Sigmoid colon (tissue), 6 donors: ENCODE measurements at regions not wholly inside any gene's neighbourhood (a gene's known extent, or its start where the extent isn't known, plus 50 kb on each side); places are given as distances from the start of the nearest gene placed in this dataset.
"Not testable (repeated sequence)": the region's sequence is repeated elsewhere in the genome, so short reads cannot be mapped to it uniquely, and the experiment has no call there.

ENCODE experiments used
- DNase-seq: peaks from one replicate; pipeline ENCODE4 v3.0.0-alpha.2; 2019
- H3K27ac ChIP-seq, 4 donors: fragments of 200-600 bp; sonication (generic); one replicate each; pipeline ENCODE4 v1.5.1; 2016 to 2019; ENCODE audit warnings: mild to moderate bottlenecking in 1 of 4
- H3K27me3 ChIP-seq, 3 donors: fragments of 200-600 bp; sonication (generic); one replicate each; pipeline ENCODE4 v1.5.1; 2019; ENCODE audit warnings: mild to moderate bottlenecking in 1 of 3
- H3K36me3 ChIP-seq, 4 donors: fragments of 200-600 bp; sonication (generic); one replicate each; pipeline ENCODE4 v1.5.1; 2016 to 2019
- H3K4me1 ChIP-seq, 4 donors: fragments of 200-600 bp; sonication (generic); one replicate each; pipeline ENCODE4 v1.5.1; 2017 to 2019
- H3K4me3 ChIP-seq, 4 donors: fragments of 200-600 bp; sonication (generic); one replicate each; pipeline ENCODE4 v1.5.1; 2017 to 2019; ENCODE audit warnings: mild to moderate bottlenecking in 2 of 4, moderate library complexity in 1 of 4
- H3K9me3 ChIP-seq, 4 donors: fragments of 200-600 bp in 3 of 4; sonication (generic) in 3 of 4; one replicate each; pipeline versions ENCODE4 v1.5.1 to v1.6.1; 2013 to 2019
- EP300 ChIP-seq, 4 donors: sonication (generic); formaldehyde crosslinking; IDR thresholded peaks; one replicate each; pipeline ENCODE4 v1.6.1; 2017; ENCODE audit warnings: antibody characterized with exemption in 4 of 4
- POLR2A ChIP-seq, 2 donors: fragments of 450-650 bp; IDR thresholded peaks; one replicate each; pipeline ENCODE4 v1.6.1; 2016; ENCODE audit warnings: antibody characterized with exemption in 2 of 2, mild to moderate bottlenecking in 2 of 2, moderate library complexity in 2 of 2
- POLR2AphosphoS5 ChIP-seq, 4 donors: sonication (generic); formaldehyde crosslinking; IDR thresholded peaks; one replicate each; pipeline ENCODE4 v1.6.1; 2017; ENCODE audit warnings: antibody characterized with exemption in 4 of 4
- WGBS, 2 donors: extraction: QIAGEN DNeasy Blood & Tissue Kit; methylation state at CpG; one replicate each; pipeline ENCODE4 v1.1.7; 2013; 5-methylcytosine and 5-hydroxymethylcytosine counted together
- intact Hi-C: fragments of 100-400 bp; cut with DNase I; formaldehyde crosslinking; loops from one replicate; pipeline ENCODE4 v1.15.1; 2023
- TF ChIP-seq, protein P1 (sequence below), 4 experiments: fragments of 450-650 bp in 3 of 4; fragments of 200-600 bp in 1 of 4; IDR thresholded peaks; one replicate each; pipeline ENCODE4 v1.5.1; 2016 to 2019; ENCODE audit warnings: antibody characterized with exemption in 4 of 4, mild to moderate bottlenecking in 3 of 4, moderate library complexity in 2 of 4
- donor health status: healthy with polysubstance abuse.
- donor health status: healthy.

DNA sequence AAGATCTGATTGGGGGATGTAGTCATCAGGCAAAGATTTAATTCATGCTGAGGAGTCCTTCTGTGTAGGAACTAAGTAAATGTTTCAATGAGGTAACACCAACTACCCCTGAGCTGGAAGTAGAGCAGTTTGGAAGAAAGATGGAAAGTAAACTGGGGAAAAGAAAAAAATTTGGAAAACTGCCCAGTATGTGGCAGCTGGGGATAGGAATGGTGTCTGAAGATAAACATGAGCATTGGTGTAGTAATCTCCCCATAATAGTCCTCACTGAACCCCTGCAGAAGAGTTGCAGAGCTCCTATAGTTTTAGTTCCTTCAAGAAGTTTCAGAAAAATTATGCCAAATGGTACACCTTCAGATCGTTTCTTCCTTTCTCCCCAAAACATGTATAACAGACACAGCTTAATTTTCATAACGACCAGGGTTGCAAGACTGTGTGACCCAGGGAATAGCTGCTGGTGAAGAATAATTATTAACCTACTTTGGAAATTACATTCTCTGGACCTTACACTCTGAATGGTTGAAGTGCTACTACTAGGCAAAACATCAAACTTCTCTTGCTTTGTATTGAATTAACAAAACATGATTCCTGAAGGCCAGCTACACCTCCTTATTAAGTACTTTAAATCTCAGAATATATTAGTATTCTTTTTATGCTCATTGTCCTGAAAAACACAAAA is 446.4 kb upstream of the NRG3 start:
- H3K27ac ChIP-seq = no peak overlapping the region
- intact Hi-C loops = no loop called here
- DNase-seq = no peak
- no peak for TF ChIP-seq EP300 (IDR thresholded peaks at IDR 0.05)
- TF ChIP-seq POLR2A (IDR thresholded peaks at IDR 0.05) = no peak
- H3K9me3 ChIP-seq = peaks cover 0 to 3% (median 0%) of the 10 kb centered on the region in 4 donors
- H3K4me3 ChIP-seq = no peak overlapping the region
- 41 to 73% methylated on average over 2 of the region's 2 CpGs for WGBS, 2 donors
- no peaks in the 10 kb centered on the region for H3K36me3 ChIP-seq
- H3K4me1 ChIP-seq = no peaks in the 10 kb centered on the region
- H3K27me3 ChIP-seq = no peaks in the 10 kb centered on the region

DNA sequence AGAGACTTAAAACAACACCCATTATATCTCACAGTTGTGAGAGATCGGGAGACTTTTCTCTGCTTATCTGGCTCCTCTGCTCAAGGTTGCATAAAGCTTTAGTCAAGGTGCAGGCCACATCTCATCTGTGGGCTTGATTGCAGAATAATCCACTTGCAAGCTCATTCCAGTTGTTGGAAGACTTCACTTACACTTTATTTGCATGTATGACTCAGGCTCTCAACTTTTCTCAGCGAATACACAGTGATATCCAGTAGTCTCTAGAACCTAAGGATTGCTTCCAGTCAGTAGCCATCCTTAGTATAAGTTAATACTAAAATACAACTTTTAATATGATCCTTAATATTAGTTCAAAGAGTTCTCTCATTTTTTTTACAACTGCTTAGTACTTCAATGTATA is 435.5 kb upstream of the NRG3 start:
- TF ChIP-seq, protein P1, sequence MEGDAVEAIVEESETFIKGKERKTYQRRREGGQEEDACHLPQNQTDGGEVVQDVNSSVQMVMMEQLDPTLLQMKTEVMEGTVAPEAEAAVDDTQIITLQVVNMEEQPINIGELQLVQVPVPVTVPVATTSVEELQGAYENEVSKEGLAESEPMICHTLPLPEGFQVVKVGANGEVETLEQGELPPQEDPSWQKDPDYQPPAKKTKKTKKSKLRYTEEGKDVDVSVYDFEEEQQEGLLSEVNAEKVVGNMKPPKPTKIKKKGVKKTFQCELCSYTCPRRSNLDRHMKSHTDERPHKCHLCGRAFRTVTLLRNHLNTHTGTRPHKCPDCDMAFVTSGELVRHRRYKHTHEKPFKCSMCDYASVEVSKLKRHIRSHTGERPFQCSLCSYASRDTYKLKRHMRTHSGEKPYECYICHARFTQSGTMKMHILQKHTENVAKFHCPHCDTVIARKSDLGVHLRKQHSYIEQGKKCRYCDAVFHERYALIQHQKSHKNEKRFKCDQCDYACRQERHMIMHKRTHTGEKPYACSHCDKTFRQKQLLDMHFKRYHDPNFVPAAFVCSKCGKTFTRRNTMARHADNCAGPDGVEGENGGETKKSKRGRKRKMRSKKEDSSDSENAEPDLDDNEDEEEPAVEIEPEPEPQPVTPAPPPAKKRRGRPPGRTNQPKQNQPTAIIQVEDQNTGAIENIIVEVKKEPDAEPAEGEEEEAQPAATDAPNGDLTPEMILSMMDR (IDR thresholded peaks at IDR 0.05) = no peak
- TF ChIP-seq EP300 (IDR thresholded peaks at IDR 0.05) = no peak
- no peak for TF ChIP-seq POLR2A (IDR thresholded peaks at IDR 0.05)
- TF ChIP-seq POLR2AphosphoS5 (IDR thresholded peaks at IDR 0.05) = no peak
- intact Hi-C loops = no loop called here
- Histone ChIP-seq H3K36me3 (no peaks in the 10 kb centered on the region), H3K27ac (no peak overlapping the region), H3K27me3 (no peaks in the 10 kb centered on the region), H3K4me1 (no peaks in the 10 kb centered on the region), H3K4me3 (no peak overlapping the region), H3K9me3 (peaks cover 0 to 2% (median 0%) of the 10 kb centered on the region in 4 donors)
- DNase-seq = no peak
- 65 to 77% methylated on average over 2 of the region's 2 CpGs for WGBS, 2 donors

DNA sequence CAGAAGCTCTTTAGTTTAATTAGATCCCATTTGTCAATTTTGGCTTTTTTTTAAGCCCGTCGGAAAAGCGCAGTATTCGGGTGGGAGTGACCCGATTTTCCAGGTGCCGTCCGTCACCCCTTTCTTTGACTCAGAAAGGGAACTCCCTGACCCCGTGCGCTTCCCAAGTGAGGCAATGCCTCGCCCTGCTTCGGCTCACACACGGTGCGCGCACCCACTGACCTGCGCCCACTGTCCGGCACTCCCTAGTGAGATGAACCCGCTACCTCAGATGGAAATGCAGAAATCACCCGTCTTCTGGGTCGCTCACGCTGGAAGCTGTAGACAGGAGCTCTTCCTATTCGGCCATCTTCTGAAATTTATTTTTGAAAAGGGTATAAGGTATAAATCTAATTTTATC is 433.4 kb upstream of the NRG3 start:
- H3K27ac ChIP-seq, DNase-seq, intact Hi-C loops, H3K36me3 ChIP-seq, H3K4me1 ChIP-seq, H3K9me3 ChIP-seq, H3K4me3 ChIP-seq, H3K27me3 ChIP-seq: not testable (repeated sequence)
- 97% methylated on average over 21 of the region's 21 CpGs for WGBS, 2 donors

DNA sequence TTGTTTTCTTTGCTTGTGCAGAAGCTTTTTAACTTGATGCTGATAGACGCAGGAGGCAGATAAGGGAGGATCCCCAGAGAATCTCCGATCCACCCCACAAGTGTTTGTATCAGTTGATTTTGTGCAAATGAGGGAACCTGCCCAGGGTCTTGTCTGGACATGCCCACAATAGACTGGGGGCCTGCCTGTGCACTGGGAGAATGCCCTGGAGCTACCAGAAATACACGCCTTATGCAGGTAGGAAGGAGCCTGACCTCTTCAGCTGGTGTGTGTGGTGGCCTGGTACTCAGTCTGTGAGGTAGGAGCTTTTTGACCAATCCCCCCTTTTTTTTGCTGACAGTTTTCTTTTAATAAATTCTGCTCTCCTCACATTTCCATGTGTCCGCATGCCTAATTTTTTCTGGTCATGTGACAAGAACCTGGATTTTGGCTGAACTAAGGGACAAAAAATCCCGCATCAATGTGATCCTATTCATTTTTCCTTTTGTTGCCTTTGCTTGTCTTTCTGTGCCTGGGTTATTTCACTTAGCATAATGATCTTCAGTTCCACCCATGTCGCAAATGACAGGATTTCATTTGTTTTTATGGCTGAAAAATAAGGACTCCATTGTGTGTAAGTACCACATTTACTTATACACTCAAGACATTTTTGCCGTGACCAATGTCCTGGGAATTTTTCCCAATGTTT is 430.6 kb upstream of the NRG3 start:
- Histone ChIP-seq H3K27me3 (no peaks in the 10 kb centered on the region), H3K36me3 (no peaks in the 10 kb centered on the region), H3K4me3 (no peak overlapping the region), H3K27ac (no peak overlapping the region), H3K9me3 (peaks cover 0 to 2% (median 0%) of the 10 kb centered on the region in 4 donors), H3K4me1 (no peaks in the 10 kb centered on the region)
- 82 to 86% methylated on average over 7 of the region's 7 CpGs for WGBS, 2 donors
- DNase-seq = no peak
- intact Hi-C loops = no loop called here
- TF ChIP-seq POLR2AphosphoS5 (IDR thresholded peaks at IDR 0.05) = no peak
- no peak for TF ChIP-seq POLR2A (IDR thresholded peaks at IDR 0.05)
- TF ChIP-seq, protein P1 (IDR thresholded peaks at IDR 0.05) = no peak
- TF ChIP-seq EP300 (IDR thresholded peaks at IDR 0.05) = no peak

DNA sequence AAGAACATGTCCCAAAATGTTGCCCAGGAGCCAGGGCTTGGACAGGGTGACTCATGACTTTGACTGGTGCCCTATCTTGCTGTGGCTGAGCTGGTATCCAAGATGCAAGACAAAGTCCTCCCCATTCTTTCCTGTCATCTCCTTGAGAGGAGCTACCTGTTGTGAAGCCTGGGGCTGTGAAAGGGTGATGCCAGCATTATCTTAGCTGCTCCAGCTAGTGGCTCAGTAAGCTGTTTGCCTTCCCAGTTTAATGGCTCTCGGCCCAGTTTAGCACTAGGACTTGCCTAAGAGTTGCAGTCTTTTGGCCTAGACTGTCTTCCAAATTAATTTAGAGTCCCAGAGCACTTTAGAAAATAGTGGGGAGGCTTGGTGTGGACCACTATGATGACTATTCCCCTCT is 424.3 kb upstream of the NRG3 start:
- no peak for TF ChIP-seq POLR2AphosphoS5 (IDR thresholded peaks at IDR 0.05)
- TF ChIP-seq, protein P1 (IDR thresholded peaks at IDR 0.05) = no peak
- TF ChIP-seq POLR2A (IDR thresholded peaks at IDR 0.05) = no peak
- TF ChIP-seq EP300 (IDR thresholded peaks at IDR 0.05) = no peak

More for the DNA sequence above, 424.3 kb upstream of the NRG3 start:
- no peaks in the 10 kb centered on the region for H3K9me3 ChIP-seq
- no peak for DNase-seq
- 41 to 63% methylated on average over 1 of the region's 1 CpG for WGBS, 2 donors
- no peaks in the 10 kb centered on the region for H3K36me3 ChIP-seq
- no peaks in the 10 kb centered on the region for H3K27me3 ChIP-seq
- H3K4me3 ChIP-seq = no peak overlapping the region
- H3K4me1 ChIP-seq = no peaks in the 10 kb centered on the region
- intact Hi-C loops = no loop called here
- H3K27ac ChIP-seq = no peak overlapping the region
